ENCODE measurements at regions not wholly inside any gene's neighbourhood (a gene's known extent, or its start where the extent isn't known, plus 50 kb on each side); places are given as distances from the start of the nearest gene placed in this dataset.

GRCh38 chr12:13505224-13505623 is 308.7 kb downstream of the EMP1 start:
- no peak overlapping the region for H3K4me2 ChIP-seq (ENCODE audit: control insufficient read depth, insufficient read depth)
- RAD21 ChIA-PET (ENCODE audit: unreplicated experiment), result interaction anchor here (1.1 to 1.7 kb wide), 2 partner anchors 31 to 156 kb away, joined by 4 to 6 read pairs; no protein-coding TSS in a partner anchor
- no peak overlapping the region for H2AFZ ChIP-seq (ENCODE audit: control insufficient read depth, low read depth, low read length)
- ATAC-seq (peak; percentile 64), DNase-seq (ENCODE audit: low read depth, low spot score) (no peak), FAIRE-seq (no peak)
- no peaks in the 10 kb centered on the region for H3K27me3 ChIP-seq (replicated peaks in 1 of 2; ENCODE audit: control insufficient read depth in 2 of 2, insufficient read depth in 2 of 2, low read length in 1 of 2)
- in situ Hi-C loops (cut with MboI) (no loop called here), intact Hi-C loops (cut with micrococcal nuclease; ENCODE audit: unreplicated experiment) (no loop called here)
- CTCF ChIA-PET, result interaction anchor here (1.2 to 1.7 kb wide), 3 partner anchors 18 to 143 kb away, joined by 3 to 8 read pairs (median 7); no protein-coding TSS in a partner anchor
- TF ChIP-seq SMAD5 (IDR thresholded peaks at IDR 0.05; ENCODE audit: low read depth) (no peak), MTA2 (IDR thresholded peaks at IDR 0.05; ENCODE audit: low read depth) (no peak), FOXK2 (IDR thresholded peaks at IDR 0.05) (no peak), MXI1 (IDR thresholded peaks at IDR 0.05; ENCODE audit: low read depth, low read length) (no peak), NFYB (IDR thresholded peaks at IDR 0.05; ENCODE audit: insufficient read depth, low read depth, low read length) (no peak), SIN3A (IDR thresholded peaks at IDR 0.05; ENCODE audit: low read depth, low read length) (no peak), POLR2AphosphoS2 (IDR thresholded peaks at IDR 0.05; ENCODE audit: low read depth, low read length) (no peak), MYB (IDR thresholded peaks at IDR 0.05; ENCODE audit: borderline replicate concordance, low read depth, low read length) (no peak), SREBF1 (IDR thresholded peaks at IDR 0.05; ENCODE audit: low read length) (no peak), ELK1 (IDR thresholded peaks at IDR 0.05; ENCODE audit: low read depth, low read length) (no peak)
- TF ChIP-seq, protein P1, sequence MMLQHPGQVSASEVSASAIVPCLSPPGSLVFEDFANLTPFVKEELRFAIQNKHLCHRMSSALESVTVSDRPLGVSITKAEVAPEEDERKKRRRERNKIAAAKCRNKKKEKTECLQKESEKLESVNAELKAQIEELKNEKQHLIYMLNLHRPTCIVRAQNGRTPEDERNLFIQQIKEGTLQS (IDR thresholded peaks at IDR 0.05; ENCODE audit: borderline replicate concordance, extremely low read depth, low read depth, low read length), result no peak
- TF ChIP-seq, protein P2, sequence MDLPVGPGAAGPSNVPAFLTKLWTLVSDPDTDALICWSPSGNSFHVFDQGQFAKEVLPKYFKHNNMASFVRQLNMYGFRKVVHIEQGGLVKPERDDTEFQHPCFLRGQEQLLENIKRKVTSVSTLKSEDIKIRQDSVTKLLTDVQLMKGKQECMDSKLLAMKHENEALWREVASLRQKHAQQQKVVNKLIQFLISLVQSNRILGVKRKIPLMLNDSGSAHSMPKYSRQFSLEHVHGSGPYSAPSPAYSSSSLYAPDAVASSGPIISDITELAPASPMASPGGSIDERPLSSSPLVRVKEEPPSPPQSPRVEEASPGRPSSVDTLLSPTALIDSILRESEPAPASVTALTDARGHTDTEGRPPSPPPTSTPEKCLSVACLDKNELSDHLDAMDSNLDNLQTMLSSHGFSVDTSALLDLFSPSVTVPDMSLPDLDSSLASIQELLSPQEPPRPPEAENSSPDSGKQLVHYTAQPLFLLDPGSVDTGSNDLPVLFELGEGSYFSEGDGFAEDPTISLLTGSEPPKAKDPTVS (IDR thresholded peaks at IDR 0.05; ENCODE audit: low read depth, low read length), result no peak
- H3K79me2 ChIP-seq (ENCODE audit: control insufficient read depth, insufficient read depth, low read length), result no peaks in the 10 kb centered on the region
- no peak overlapping the region for H3K27ac ChIP-seq (ENCODE audit: control insufficient read depth, insufficient read depth)
- no peaks in the 10 kb centered on the region for H3K36me3 ChIP-seq (ENCODE audit: control insufficient read depth in 2 of 2, insufficient read depth in 2 of 2, low read length in 1 of 2)
- BruUV-seq (replicated peaks), result no TSS peak
- SMC1A ChIA-PET (ENCODE audit: uncharacterized antibody, unreplicated experiment), result interaction anchor here (0.8 to 1.5 kb wide), 2 partner anchors 10 to 29 kb away, joined by 4 read pairs; no protein-coding TSS in a partner anchor
- H4K20me1 ChIP-seq (ENCODE audit: control insufficient read depth, insufficient read depth), result no peaks in the 10 kb centered on the region
- H3K9ac ChIP-seq (ENCODE audit: control insufficient read depth, insufficient read depth, low read length), result no peak overlapping the region
- H3K4me1 ChIP-seq (ENCODE audit: control insufficient read depth, insufficient read depth, low read length), result no peaks in the 10 kb centered on the region
- H3K9me3 ChIP-seq (replicated peaks; ENCODE audit: control insufficient read depth, insufficient read depth, low read length), result no peaks in the 10 kb centered on the region
- POLR2A ChIA-PET, result no interaction called here
- H3K4me3 ChIP-seq, result no peak overlapping the region

Measured in GM12878 (cell line).